HG02885 (cell line): ENCODE measurements at regions not wholly inside any gene's neighbourhood (a gene's known extent, or its start where the extent isn't known, plus 50 kb on each side); places are given as distances from the start of the nearest gene placed in this dataset.

Source experiments
- ATAC-seq: cut with Tn5 transposase; IDR thresholded peaks from one replicate; pipeline ENCODE4 v1.9.1; 2021; ENCODE audit warnings: mild to moderate bottlenecking; ENCODE audit not compliant: unreplicated experiment, poor library complexity

GRCh38 chr5:153883854-153884611 lies 154.7 kb downstream of the FAM114A2 start:
- no peak for ATAC-seq

- no peak for ATAC-seq
These were observed 157.0 kb downstream of the FAM114A2 start for GRCh38 chr5:153881687-153882086.

- no peak for ATAC-seq
These were observed 158.6 kb downstream of the FAM114A2 start for GRCh38 chr5:153880106-153880505.

- no peak for ATAC-seq
These were observed 159.1 kb downstream of the FAM114A2 start for GRCh38 chr5:153879596-153879995.

GRCh38 chr5:153866176-153866575 lies 172.5 kb downstream of the FAM114A2 start:
- ATAC-seq: no peak

GRCh38 chr5:153865016-153865415 lies 173.7 kb downstream of the FAM114A2 start:
- ATAC-seq: no peak

DNA sequence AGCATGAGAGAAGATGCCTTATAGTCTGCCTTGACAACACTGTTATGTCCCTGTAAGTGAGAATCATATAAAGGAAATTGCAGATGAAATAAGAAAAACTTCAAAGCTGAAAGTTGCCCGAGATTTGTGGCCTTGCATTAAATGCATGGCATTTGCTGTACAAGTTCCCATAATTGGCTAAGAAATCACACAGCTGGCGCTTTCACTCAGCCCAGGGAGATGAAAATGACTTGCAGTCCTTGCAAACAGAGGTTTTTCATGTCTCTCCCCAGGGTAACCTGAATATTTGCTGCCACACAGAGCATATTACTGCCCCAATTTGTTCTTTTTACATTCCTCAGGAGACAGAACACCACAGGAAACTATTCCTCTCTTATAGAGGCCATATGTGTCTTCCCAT lies 174.8 kb downstream of the FAM114A2 start:
- no peak for ATAC-seq
